ENCODE measurements at regions not wholly inside any gene's neighbourhood (a gene's known extent, or its start where the extent isn't known, plus 50 kb on each side); places are given as distances from the start of the nearest gene placed in this dataset.

- Histone ChIP-seq H3K4me3 (ENCODE audit: low read depth, low read length, poor library complexity, severe bottlenecking) (no peak overlapping the region), H3K4me2 (ENCODE audit: low read length) (no peak overlapping the region), H2AFZ (ENCODE audit: low read length) (no peak overlapping the region), H3K9me2 (ENCODE audit: insufficient read depth, low read length) (no peaks in the 10 kb centered on the region), H4K20me1 (ENCODE audit: insufficient read depth, low read length) (no peaks in the 10 kb centered on the region), H3K27ac (ENCODE audit: low read depth, low read length, poor library complexity, severe bottlenecking) (no peak overlapping the region), H3K79me2 (ENCODE audit: insufficient read depth, low read depth, low read length) (no peaks in the 10 kb centered on the region), H3K36me3 (ENCODE audit: insufficient read depth, low read length) (no peaks in the 10 kb centered on the region), H3K4me1 (ENCODE audit: insufficient read depth, low read length, poor library complexity, severe bottlenecking) (no peaks in the 10 kb centered on the region), H3K9me3 (ENCODE audit: low read length) (no peaks in the 10 kb centered on the region)
- ChIA-PET CTCF (ENCODE audit: unreplicated experiment) (no interaction called here), POLR2A (no interaction called here)
- TF ChIP-seq CTCF (conservative IDR thresholded peaks at IDR 0.05; ENCODE audit: low read length) (no peak), EZH2phosphoT487 (IDR thresholded peaks at IDR 0.05; ENCODE audit: borderline replicate concordance, low read depth, low read length) (no peak)
- intact Hi-C loops (cut with micrococcal nuclease; ENCODE audit: unreplicated experiment): no loop called here
- no TSS peak for BruUV-seq (replicated peaks)
- DNase-seq (ENCODE audit: low spot score): no peak
Measured at GRCh38 chr15:72998681-72999466, 53.4 kb upstream of the NEO1 start.

- Histone ChIP-seq H3K9me3 (ENCODE audit: low read length) (no peaks in the 10 kb centered on the region), H3K4me2 (ENCODE audit: low read length) (no peak overlapping the region), H3K9me2 (ENCODE audit: insufficient read depth, low read length) (no peaks in the 10 kb centered on the region), H3K4me3 (ENCODE audit: low read depth, low read length, poor library complexity, severe bottlenecking) (no peak overlapping the region), H3K27ac (ENCODE audit: low read depth, low read length, poor library complexity, severe bottlenecking) (no peak overlapping the region), H2AFZ (ENCODE audit: low read length) (no peak overlapping the region), H3K36me3 (ENCODE audit: insufficient read depth, low read length) (no peaks in the 10 kb centered on the region), H3K4me1 (ENCODE audit: insufficient read depth, low read length, poor library complexity, severe bottlenecking) (no peaks in the 10 kb centered on the region), H4K20me1 (ENCODE audit: insufficient read depth, low read length) (no peaks in the 10 kb centered on the region), H3K79me2 (ENCODE audit: insufficient read depth, low read depth, low read length) (no peaks in the 10 kb centered on the region)
- no peak for TF ChIP-seq EZH2phosphoT487 (IDR thresholded peaks at IDR 0.05; ENCODE audit: borderline replicate concordance, low read depth, low read length)
- TF ChIP-seq CTCF (conservative IDR thresholded peaks at IDR 0.05; ENCODE audit: low read length): no peak
- POLR2A ChIA-PET: no interaction called here
- intact Hi-C loops (cut with micrococcal nuclease; ENCODE audit: unreplicated experiment): no loop called here
- DNase-seq (ENCODE audit: low spot score): no peak
- CTCF ChIA-PET (ENCODE audit: unreplicated experiment): no interaction called here
- no TSS peak for BruUV-seq (replicated peaks)
Measured at GRCh38 chr15:72998226-72998625, 54.0 kb upstream of the NEO1 start.

GRCh38 chr15:72995849-72996248 is 56.4 kb upstream of the NEO1 start:
- ChIA-PET CTCF (ENCODE audit: unreplicated experiment) (no interaction called here), POLR2A (no interaction called here)
- intact Hi-C loops (cut with micrococcal nuclease; ENCODE audit: unreplicated experiment): no loop called here
- no peak overlapping the region for H2AFZ ChIP-seq (ENCODE audit: low read length)
- BruUV-seq (replicated peaks): no TSS peak
- H3K4me3 ChIP-seq (ENCODE audit: low read depth, low read length, poor library complexity, severe bottlenecking): no peak overlapping the region
- H3K4me1 ChIP-seq (ENCODE audit: insufficient read depth, low read length, poor library complexity, severe bottlenecking): no peaks in the 10 kb centered on the region
- H3K9me3 ChIP-seq (ENCODE audit: low read length): no peaks in the 10 kb centered on the region
- H3K79me2 ChIP-seq (ENCODE audit: insufficient read depth, low read depth, low read length): no peaks in the 10 kb centered on the region
- TF ChIP-seq EZH2phosphoT487 (IDR thresholded peaks at IDR 0.05; ENCODE audit: borderline replicate concordance, low read depth, low read length) (no peak), CTCF (conservative IDR thresholded peaks at IDR 0.05; ENCODE audit: low read length) (no peak)
- DNase-seq (ENCODE audit: low spot score): no peak
- H4K20me1 ChIP-seq (ENCODE audit: insufficient read depth, low read length): no peaks in the 10 kb centered on the region
- H3K4me2 ChIP-seq (ENCODE audit: low read length): no peak overlapping the region
- no peaks in the 10 kb centered on the region for H3K36me3 ChIP-seq (ENCODE audit: insufficient read depth, low read length)
- no peak overlapping the region for H3K27ac ChIP-seq (ENCODE audit: low read depth, low read length, poor library complexity, severe bottlenecking)
- H3K9me2 ChIP-seq (ENCODE audit: insufficient read depth, low read length): no peaks in the 10 kb centered on the region
